Natural killer cell treated with Interleukin-12 subunit alpha and Interleukin-12 subunit beta and Interleukin-15 and Interleukin-18, amount 100 ng/mL, for 72 hours (primary cell): ENCODE measurements at regions not wholly inside any gene's neighbourhood (a gene's known extent, or its start where the extent isn't known, plus 50 kb on each side); places are given as distances from the start of the nearest gene placed in this dataset.
A peak's percentile ranks its signal among the peaks of the same experiment; 100 is the strongest.
"Not testable (repeated sequence)": the region's sequence is repeated elsewhere in the genome, so short reads cannot be mapped to it uniquely, and the experiment has no call there.

Experiments used
- ATAC-seq, 2 donors: fragments of 150-1000 bp; cut with Tn5 transposase in 1 of 2; sonication (Bioruptor Pico), chemical (Tn5 transposase) in 1 of 2; 2 replicates each; pipeline ENCODE4 v1.10.0; 2021
- DNase-seq: peaks from one replicate; pipeline ENCODE4 v3.0.0; 2022; ENCODE audit warnings: low spot score
- H3K27ac Mint-ChIP-seq, 2 donors: 1 replicate in 1 of 2; 2 replicates in 1 of 2; pipeline ENCODE4 v1.8.0; 2022; ENCODE audit warnings: mixed read lengths in 2 of 2, mild to moderate bottlenecking in 1 of 2, moderate library complexity in 1 of 2
- H3K27me3 Mint-ChIP-seq, 2 donors: 1 replicate in 1 of 2; 2 replicates in 1 of 2; pipeline ENCODE4 v1.8.0; 2022; ENCODE audit warnings: mixed read lengths in 2 of 2
- H3K36me3 Mint-ChIP-seq: one replicate; pipeline ENCODE4 v1.8.0; 2022; ENCODE audit warnings: mixed read lengths
- H3K4me1 Mint-ChIP-seq, 2 donors: 1 replicate in 1 of 2; 2 replicates in 1 of 2; pipeline ENCODE4 v1.8.0; 2022; ENCODE audit warnings: low read depth in 2 of 2, mixed read lengths in 2 of 2, mild to moderate bottlenecking in 1 of 2
- H3K4me3 Mint-ChIP-seq: one replicate; pipeline ENCODE4 v1.8.0; 2022; ENCODE audit warnings: mixed read lengths
- H3K9me3 Mint-ChIP-seq: 2 replicates; pipeline ENCODE4 v1.8.0; 2022; ENCODE audit warnings: mixed read lengths

- not testable (repeated sequence) for ATAC-seq, H3K36me3 Mint-ChIP-seq, DNase-seq, H3K4me1 Mint-ChIP-seq, H3K27ac Mint-ChIP-seq, H3K27me3 Mint-ChIP-seq, H3K4me3 Mint-ChIP-seq
- H3K9me3 Mint-ChIP-seq, result peaks cover 16% of the 10 kb centered on the region
Measured at GRCh38 chr4:94044471-94044870, 163.2 kb upstream of the SMARCAD1 start.

- no peaks in the 10 kb centered on the region for H3K4me1 Mint-ChIP-seq
- H3K27me3 Mint-ChIP-seq, result no peaks in the 10 kb centered on the region
- ATAC-seq (no peak), DNase-seq (no peak)
- H3K9me3 Mint-ChIP-seq, result no peaks in the 10 kb centered on the region
- H3K36me3 Mint-ChIP-seq, result no peaks in the 10 kb centered on the region
- no peak overlapping the region for H3K27ac Mint-ChIP-seq
- no peak overlapping the region for H3K4me3 Mint-ChIP-seq
Measured at GRCh38 chr4:94063084-94063483, 144.6 kb upstream of the SMARCAD1 start.

DNA sequence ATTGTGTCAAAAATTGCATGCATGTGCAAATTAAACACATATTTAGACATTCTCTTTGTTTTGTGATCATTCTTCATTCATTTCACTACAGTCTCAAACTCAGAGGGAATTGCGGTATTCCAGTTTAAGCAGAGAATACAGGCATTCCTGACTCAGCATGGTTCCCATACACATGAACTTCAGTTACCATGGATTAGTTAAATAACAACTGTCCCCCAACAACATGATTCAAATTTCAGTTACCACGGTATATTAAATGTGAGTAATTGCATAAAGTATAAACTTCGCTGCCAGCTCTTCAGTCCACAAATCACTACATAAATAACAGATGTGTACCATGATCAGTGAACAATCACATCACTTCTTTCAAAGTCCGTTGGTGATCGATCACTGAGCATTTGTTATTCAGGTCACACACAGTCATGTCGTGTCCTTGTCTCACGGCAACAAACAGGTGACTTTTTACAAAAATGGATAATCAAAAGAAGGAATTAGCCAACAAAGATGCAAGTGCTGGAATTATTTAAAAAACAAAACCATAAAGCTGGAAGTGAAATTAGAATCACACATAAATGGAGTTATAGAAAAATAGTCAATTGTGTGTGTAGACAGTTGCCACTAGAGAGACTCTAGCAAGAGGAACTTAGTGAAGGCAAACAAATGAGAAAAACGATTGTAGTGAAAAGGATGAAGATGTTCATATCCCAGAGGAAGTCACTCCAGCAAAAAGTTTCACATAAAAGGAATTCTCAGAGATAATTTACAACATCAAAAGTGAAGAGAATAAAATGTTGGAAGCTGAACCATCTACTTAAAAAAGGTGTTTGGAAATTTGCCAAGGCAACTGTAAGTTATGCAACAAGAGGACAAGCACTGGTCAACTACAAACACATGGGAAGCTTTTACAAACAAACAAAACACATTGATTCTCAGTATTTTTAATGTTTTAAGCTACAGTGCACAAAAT is 138.6 kb upstream of the SMARCAD1 start:
- ATAC-seq (no peak), DNase-seq (no peak)
- Mint-ChIP-seq H3K4me3 (no peak overlapping the region), H3K4me1 (no peaks in the 10 kb centered on the region), H3K27ac (no peak overlapping the region), H3K27me3 (no peaks in the 10 kb centered on the region), H3K36me3 (no peaks in the 10 kb centered on the region), H3K9me3 (no peaks in the 10 kb centered on the region)

DNA sequence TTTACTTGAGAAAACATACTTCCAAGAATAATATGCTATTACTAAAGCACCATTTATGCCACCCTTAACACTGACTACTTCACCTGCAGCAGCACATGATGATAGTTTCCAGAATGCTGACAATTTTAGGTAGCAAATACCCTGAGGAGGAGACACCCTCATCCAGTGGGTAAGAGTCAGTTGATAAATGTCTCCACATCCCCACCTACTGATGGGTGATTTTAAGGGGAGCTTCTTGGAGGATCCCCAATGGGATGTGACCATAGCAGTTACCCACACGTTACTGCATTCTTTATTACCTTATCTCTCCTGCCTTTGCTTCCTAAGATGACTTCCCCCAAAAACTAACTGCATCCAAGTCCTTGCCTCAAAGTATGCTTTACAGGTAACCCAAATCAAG is 131.2 kb upstream of the SMARCAD1 start:
- no peaks in the 10 kb centered on the region for H3K36me3 Mint-ChIP-seq
- H3K4me1 Mint-ChIP-seq, result no peaks in the 10 kb centered on the region
- no peaks in the 10 kb centered on the region for H3K27me3 Mint-ChIP-seq
- DNase-seq, result no peak
- H3K9me3 Mint-ChIP-seq, result no peaks in the 10 kb centered on the region
- no peak overlapping the region for H3K27ac Mint-ChIP-seq
- no peak overlapping the region for H3K4me3 Mint-ChIP-seq
- ATAC-seq, result no peak

DNA sequence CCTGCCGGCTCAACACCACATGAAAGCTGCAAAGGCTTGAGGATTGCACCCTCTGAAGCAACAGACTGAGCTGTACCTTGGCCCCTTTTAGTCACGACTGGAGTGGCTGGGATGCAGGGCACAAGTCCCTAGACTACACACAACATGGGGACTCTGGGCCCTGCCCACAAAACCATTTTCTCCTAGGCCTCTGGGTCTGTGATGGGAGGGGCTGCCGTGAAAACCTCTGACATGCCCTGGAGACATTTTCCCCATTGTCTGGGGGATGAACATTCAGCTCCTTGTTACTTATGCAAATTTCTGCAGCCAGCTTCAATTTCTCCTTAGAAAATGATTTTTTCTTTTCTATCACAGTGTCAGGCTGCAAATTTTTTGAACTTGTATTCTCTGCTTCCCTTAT is 123.5 kb upstream of the SMARCAD1 start:
- Mint-ChIP-seq H3K27me3 (no peaks in the 10 kb centered on the region), H3K36me3 (no peaks in the 10 kb centered on the region), H3K27ac (no peak overlapping the region), H3K4me1 (no peaks in the 10 kb centered on the region), H3K9me3 (peaks cover 26% of the 10 kb centered on the region), H3K4me3 (no peak overlapping the region)
- DNase-seq (no peak), ATAC-seq (no peak)

GRCh38 chr4:94099141-94099540 is 108.5 kb upstream of the SMARCAD1 start:
- H3K36me3 Mint-ChIP-seq, H3K27ac Mint-ChIP-seq, ATAC-seq, DNase-seq, H3K4me3 Mint-ChIP-seq, H3K27me3 Mint-ChIP-seq, H3K4me1 Mint-ChIP-seq: not testable (repeated sequence)
- peaks cover 17% of the 10 kb centered on the region for H3K9me3 Mint-ChIP-seq

GRCh38 chr4:94112644-94113043 is 95.0 kb upstream of the SMARCAD1 start:
- DNase-seq (no peak), ATAC-seq (no peak)
- Mint-ChIP-seq H3K4me1 (no peaks in the 10 kb centered on the region), H3K9me3 (no peaks in the 10 kb centered on the region), H3K27me3 (no peaks in the 10 kb centered on the region), H3K4me3 (no peak overlapping the region), H3K27ac (no peak overlapping the region), H3K36me3 (no peaks in the 10 kb centered on the region)

DNA sequence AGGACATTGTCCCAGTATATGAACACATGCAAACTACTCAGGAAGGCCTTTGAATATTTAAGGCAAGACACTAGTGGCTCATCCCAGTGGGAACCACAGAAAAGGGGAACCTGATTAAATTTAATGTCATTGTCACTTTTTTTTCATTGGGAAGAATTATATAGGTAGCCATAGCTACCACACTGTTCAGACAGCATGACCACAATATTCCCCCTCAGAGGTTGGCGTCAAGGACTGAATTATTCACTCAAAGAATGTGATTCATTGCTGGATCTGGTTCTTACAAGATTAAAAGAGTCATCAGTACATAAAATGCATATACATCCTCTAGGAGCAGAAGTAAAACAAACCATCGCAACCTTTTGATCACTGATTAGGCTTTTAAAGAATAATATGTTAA is 92.0 kb upstream of the SMARCAD1 start:
- no peaks in the 10 kb centered on the region for H3K36me3 Mint-ChIP-seq
- no peaks in the 10 kb centered on the region for H3K9me3 Mint-ChIP-seq
- ATAC-seq, result no peak
- H3K27ac Mint-ChIP-seq, result no peak overlapping the region
- H3K4me1 Mint-ChIP-seq, result no peaks in the 10 kb centered on the region
- no peak overlapping the region for H3K4me3 Mint-ChIP-seq
- no peaks in the 10 kb centered on the region for H3K27me3 Mint-ChIP-seq
- no peak for DNase-seq

DNA sequence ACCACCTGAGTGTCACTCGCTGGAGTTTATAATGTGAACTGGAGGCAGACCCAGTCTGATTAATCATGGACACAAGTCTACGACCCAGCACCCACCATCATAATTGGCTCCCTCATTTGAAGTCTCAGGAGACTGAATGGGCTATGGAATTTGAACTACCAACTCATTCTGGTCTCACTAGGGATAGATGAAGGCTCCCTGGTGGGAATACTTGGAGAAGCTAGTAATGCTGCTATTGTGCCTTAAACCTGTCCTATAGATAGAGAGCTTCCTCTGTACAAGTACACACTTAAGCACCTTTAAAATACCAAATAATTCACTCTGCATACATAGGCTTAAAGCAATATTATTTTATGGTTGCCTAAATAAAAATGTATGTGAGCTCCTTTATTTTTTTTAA is 90.8 kb upstream of the SMARCAD1 start:
- H3K9me3 Mint-ChIP-seq, result no peaks in the 10 kb centered on the region
- no peaks in the 10 kb centered on the region for H3K36me3 Mint-ChIP-seq
- no peaks in the 10 kb centered on the region for H3K27me3 Mint-ChIP-seq
- H3K4me1 Mint-ChIP-seq, result no peaks in the 10 kb centered on the region
- DNase-seq (no peak), ATAC-seq (no peak)
- H3K4me3 Mint-ChIP-seq, result no peak overlapping the region
- no peak overlapping the region for H3K27ac Mint-ChIP-seq

- Mint-ChIP-seq H3K27me3 (peaks cover 0 to 2% of the 10 kb centered on the region in 2 donors), H3K27ac (no peak overlapping the region), H3K9me3 (no peaks in the 10 kb centered on the region), H3K4me1 (no peaks in the 10 kb centered on the region), H3K4me3 (no peak overlapping the region), H3K36me3 (no peaks in the 10 kb centered on the region)
- no peak for DNase-seq
- no peak for ATAC-seq
Measured at GRCh38 chr4:94126669-94127068, 81.0 kb upstream of the SMARCAD1 start.

- DNase-seq (no peak), ATAC-seq (no peak)
- Mint-ChIP-seq H3K27ac (no peak overlapping the region), H3K36me3 (no peaks in the 10 kb centered on the region), H3K4me1 (no peaks in the 10 kb centered on the region), H3K9me3 (no peaks in the 10 kb centered on the region), H3K27me3 (peaks cover 0 to 2% of the 10 kb centered on the region in 2 donors), H3K4me3 (no peak overlapping the region)
Measured at GRCh38 chr4:94127707-94128328, 79.8 kb upstream of the SMARCAD1 start.

GRCh38 chr4:94131212-94131611 is 76.5 kb upstream of the SMARCAD1 start:
- no peak for ATAC-seq
- Mint-ChIP-seq H3K9me3 (no peaks in the 10 kb centered on the region), H3K36me3 (no peaks in the 10 kb centered on the region), H3K4me1 (no peaks in the 10 kb centered on the region), H3K27me3 (peaks cover 0 to 12% of the 10 kb centered on the region in 2 donors), H3K4me3 (no peak overlapping the region), H3K27ac (no peak overlapping the region)
- no peak for DNase-seq

- ATAC-seq, result no peak
- H3K4me3 Mint-ChIP-seq, result no peak overlapping the region
- no peak for DNase-seq
- no peaks in the 10 kb centered on the region for H3K4me1 Mint-ChIP-seq
- no peak overlapping the region for H3K27ac Mint-ChIP-seq
- no peaks in the 10 kb centered on the region for H3K36me3 Mint-ChIP-seq
- H3K27me3 Mint-ChIP-seq, result peaks cover 3 to 12% of the 10 kb centered on the region in 2 donors
- no peaks in the 10 kb centered on the region for H3K9me3 Mint-ChIP-seq
Measured at GRCh38 chr4:94135701-94136100, 72.0 kb upstream of the SMARCAD1 start.

GRCh38 chr4:94139931-94140612 is 67.6 kb upstream of the SMARCAD1 start:
- no peaks in the 10 kb centered on the region for H3K36me3 Mint-ChIP-seq
- no peak for DNase-seq
- H3K27me3 Mint-ChIP-seq, result peaks cover 5 to 11% of the 10 kb centered on the region in 2 donors
- peak; percentile 38 to 43 for ATAC-seq
- no peak overlapping the region for H3K4me3 Mint-ChIP-seq
- H3K27ac Mint-ChIP-seq, result no peak overlapping the region
- no peaks in the 10 kb centered on the region for H3K4me1 Mint-ChIP-seq
- no peaks in the 10 kb centered on the region for H3K9me3 Mint-ChIP-seq
